ENCODE measurements at regions not wholly inside any gene's neighbourhood (a gene's known extent, or its start where the extent isn't known, plus 50 kb on each side); places are given as distances from the start of the nearest gene placed in this dataset.

GRCh38 chr3:177378168-177378567 is 180.9 kb upstream of the TBL1XR1 start:
- H3K27me3 ChIP-seq, result no peaks in the 10 kb centered on the region
- H3K4me3 ChIP-seq, result no peak overlapping the region
- H3K9me3 ChIP-seq (replicated peaks in 1 of 3), result no peaks in the 10 kb centered on the region
- no peaks in the 10 kb centered on the region for H3K4me1 ChIP-seq (replicated peaks in 1 of 2)
- TF ChIP-seq CTCF (IDR thresholded peaks at IDR 0.05) (no peak), POLR2A (IDR thresholded peaks at IDR 0.05) (no peak)
- 82 to 96% (median 91%) methylated on average over 7 of the region's 7 CpGs for WGBS, 4 donors
- no peaks in the 10 kb centered on the region for H3K36me3 ChIP-seq (replicated peaks in 1 of 2)
- no peak overlapping the region for H3K27ac ChIP-seq
- no peak for DNase-seq
- intact Hi-C loops (cut with DNase I), result no loop called here

GRCh38 chr3:177379045-177379444 is 181.8 kb upstream of the TBL1XR1 start:
- Histone ChIP-seq H3K27ac (no peak overlapping the region), H3K4me3 (no peak overlapping the region), H3K9me3 (replicated peaks in 1 of 3) (no peaks in the 10 kb centered on the region), H3K27me3 (no peaks in the 10 kb centered on the region), H3K36me3 (replicated peaks in 1 of 2) (no peaks in the 10 kb centered on the region), H3K4me1 (replicated peaks in 1 of 2) (no peaks in the 10 kb centered on the region)
- 86 to 94% (median 87%) methylated on average over 3 of the region's 3 CpGs for WGBS, 4 donors
- DNase-seq, result no peak
- TF ChIP-seq CTCF (IDR thresholded peaks at IDR 0.05) (no peak), POLR2A (IDR thresholded peaks at IDR 0.05) (no peak)
- intact Hi-C loops (cut with DNase I), result no loop called here

- Histone ChIP-seq H3K27me3 (no peaks in the 10 kb centered on the region), H3K4me3 (no peak overlapping the region), H3K36me3 (replicated peaks in 1 of 2) (no peaks in the 10 kb centered on the region), H3K4me1 (replicated peaks in 1 of 2) (no peaks in the 10 kb centered on the region), H3K9me3 (replicated peaks in 1 of 3) (no peaks in the 10 kb centered on the region), H3K27ac (no peak overlapping the region)
- TF ChIP-seq POLR2A (IDR thresholded peaks at IDR 0.05) (no peak), CTCF (IDR thresholded peaks at IDR 0.05) (no peak)
- intact Hi-C loops (cut with DNase I), result no loop called here
- no peak for DNase-seq
Observed at GRCh38 chr3:177381070-177381469, 183.8 kb upstream of the TBL1XR1 start.

GRCh38 chr3:177382944-177383343 is 185.7 kb upstream of the TBL1XR1 start:
- Histone ChIP-seq H3K27ac (no peak overlapping the region), H3K36me3 (replicated peaks in 1 of 2) (no peaks in the 10 kb centered on the region), H3K4me3 (no peak overlapping the region), H3K27me3 (no peaks in the 10 kb centered on the region), H3K9me3 (replicated peaks in 1 of 3) (no peaks in the 10 kb centered on the region), H3K4me1 (replicated peaks in 1 of 2) (no peaks in the 10 kb centered on the region)
- no peak for DNase-seq
- no peak for TF ChIP-seq CTCF (IDR thresholded peaks at IDR 0.05)
- no peak for TF ChIP-seq POLR2A (IDR thresholded peaks at IDR 0.05)
- 72 to 89% (median 85%) methylated on average over 4 to 8 of the region's 8 CpGs for WGBS, 4 donors
- intact Hi-C loops (cut with DNase I), result no loop called here

All from adrenal gland (tissue), 9 donors.